ENCODE measurements at regions not wholly inside any gene's neighbourhood (a gene's known extent, or its start where the extent isn't known, plus 50 kb on each side); places are given as distances from the start of the nearest gene placed in this dataset.

- intact Hi-C loops (cut with DNase I): no loop called here
- no peak for DNase-seq
Measured at GRCh38 chr7:109094-109493, 83.3 kb upstream of the FAM20C start.

GRCh38 chr7:109898-110556, 82.3 kb upstream of the FAM20C start:
- DNase-seq: no peak
- intact Hi-C loops (cut with DNase I): no loop called here

- intact Hi-C loops (cut with DNase I): no loop called here
- DNase-seq: no peak
Measured at GRCh38 chr7:110557-111232, 81.7 kb upstream of the FAM20C start.

GRCh38 chr7:111591-111990, 80.8 kb upstream of the FAM20C start:
- intact Hi-C loops (cut with DNase I): no loop called here
- DNase-seq: no peak

- intact Hi-C loops (cut with DNase I): no loop called here
- DNase-seq: no peak
Measured at GRCh38 chr7:112881-113280, 79.5 kb upstream of the FAM20C start.

GRCh38 chr7:115274-115911, 77.0 kb upstream of the FAM20C start:
- DNase-seq: peak in 10 of 42 donors; percentile 20 to 59 (median 41)
- intact Hi-C loops (cut with DNase I): no loop called here

- no peak for DNase-seq
Measured at GRCh38 chr7:116188-116981, 76.0 kb upstream of the FAM20C start.

GRCh38 chr7:117836-118614, 74.3 kb upstream of the FAM20C start:
- DNase-seq: no peak
- intact Hi-C loops (cut with DNase I): no loop called here

More at GRCh38 chr7:116188-116981, 76.0 kb upstream of the FAM20C start:
- intact Hi-C loops (cut with DNase I): no loop called here

GRCh38 chr7:118615-119391, 73.6 kb upstream of the FAM20C start:
- intact Hi-C loops (cut with DNase I): no loop called here
- no peak for DNase-seq

GRCh38 chr7:119392-120163, 72.8 kb upstream of the FAM20C start:
- peak in 23 of 42 donors; percentile 18 to 64 (median 49) for DNase-seq
- intact Hi-C loops (cut with DNase I): no loop called here

GRCh38 chr7:120164-120991, 72.0 kb upstream of the FAM20C start:
- no peak for DNase-seq
- intact Hi-C loops (cut with DNase I): no loop called here

GRCh38 chr7:121002-121785, 71.2 kb upstream of the FAM20C start:
- no peak for DNase-seq
- intact Hi-C loops (cut with DNase I): no loop called here

- peak in 1 of 42 donors; percentile 14 for DNase-seq
- intact Hi-C loops (cut with DNase I): no loop called here
Measured at GRCh38 chr7:123237-123636, 69.1 kb upstream of the FAM20C start.

- intact Hi-C loops (cut with DNase I): no loop called here
- DNase-seq: peak in 2 of 42 donors; percentile 25 to 28
Measured at GRCh38 chr7:124130-124949, 68.0 kb upstream of the FAM20C start.

- intact Hi-C loops (cut with DNase I): no loop called here
Measured at GRCh38 chr7:125061-125475, 67.3 kb upstream of the FAM20C start.

More at GRCh38 chr7:125061-125475, 67.3 kb upstream of the FAM20C start:
- DNase-seq: peak in 1 of 42 donors; percentile 40
